Hippocampal formation (tissue), 2 donors: ENCODE measurements at regions not wholly inside any gene's neighbourhood (a gene's known extent, or its start where the extent isn't known, plus 50 kb on each side); places are given as distances from the start of the nearest gene placed in this dataset.

Source experiments
- DNase-seq, 2 donors: peaks; one replicate each; lab custom pipeline; 2025; lab: John Stamatoyannopoulos, UW

DNA sequence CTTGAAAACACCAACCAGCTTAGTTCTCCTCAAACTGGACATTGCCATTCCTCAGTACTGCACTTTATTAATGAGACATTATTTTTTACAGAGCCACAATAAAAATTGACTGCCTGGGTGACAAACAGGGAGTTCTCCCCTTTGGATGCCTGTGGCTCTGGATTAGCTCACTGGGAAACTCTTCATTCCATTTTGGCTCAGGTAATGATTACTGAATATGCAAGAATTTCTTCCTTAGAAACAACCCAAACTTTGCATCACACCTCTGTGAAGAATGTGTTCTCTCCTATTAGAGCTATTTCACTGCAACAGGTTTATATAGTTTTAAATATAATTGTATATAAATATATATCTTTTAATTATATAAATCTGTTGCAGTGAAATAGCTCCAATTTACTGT, 2065.8 kb downstream of the ARAP2 start:
- DNase-seq, result no peak

DNA sequence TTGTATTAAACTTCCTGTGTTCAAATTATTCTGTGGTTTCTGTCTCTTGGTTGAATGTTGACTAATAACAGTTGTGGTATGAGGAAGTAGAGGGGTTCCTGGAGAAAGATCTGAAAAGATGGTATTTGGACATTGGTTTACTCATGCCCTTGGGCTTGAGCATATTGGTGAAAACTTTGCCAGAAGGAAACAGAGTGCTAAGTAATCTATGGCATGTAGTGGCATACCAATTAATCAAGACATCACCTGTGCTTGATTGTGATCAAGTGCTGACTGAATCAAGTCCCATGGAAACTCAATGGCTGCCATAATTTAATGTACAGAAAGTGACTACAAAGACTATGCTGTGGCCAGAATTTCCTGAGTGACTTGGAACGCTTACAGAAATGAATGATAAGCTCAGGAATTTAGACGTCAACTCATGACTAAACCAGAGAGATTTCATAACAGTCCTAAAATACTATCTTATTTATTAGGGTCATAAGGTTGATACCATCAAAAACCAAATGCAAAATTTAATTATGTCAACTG, 2062.9 kb downstream of the ARAP2 start:
- DNase-seq, result no peak

DNA sequence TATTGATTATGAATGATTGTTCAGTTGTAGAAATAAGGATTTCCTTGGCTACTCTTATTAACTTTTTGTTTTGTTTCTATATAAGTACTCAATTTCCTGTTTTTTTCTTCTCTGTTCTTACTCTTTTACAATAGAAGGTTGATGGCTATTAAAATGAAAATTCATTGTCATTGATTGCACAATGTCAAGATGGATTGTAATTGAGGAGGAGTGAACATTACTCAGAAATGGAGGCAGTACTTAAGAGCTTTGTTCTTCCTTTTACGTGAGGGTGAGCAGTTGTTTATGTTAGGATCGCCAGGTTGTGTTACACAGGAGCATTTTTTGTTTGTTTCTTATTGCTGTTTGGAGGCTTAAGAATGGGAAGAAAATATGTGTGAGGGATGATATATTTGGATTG, 2062.4 kb downstream of the ARAP2 start:
- no peak for DNase-seq

DNA sequence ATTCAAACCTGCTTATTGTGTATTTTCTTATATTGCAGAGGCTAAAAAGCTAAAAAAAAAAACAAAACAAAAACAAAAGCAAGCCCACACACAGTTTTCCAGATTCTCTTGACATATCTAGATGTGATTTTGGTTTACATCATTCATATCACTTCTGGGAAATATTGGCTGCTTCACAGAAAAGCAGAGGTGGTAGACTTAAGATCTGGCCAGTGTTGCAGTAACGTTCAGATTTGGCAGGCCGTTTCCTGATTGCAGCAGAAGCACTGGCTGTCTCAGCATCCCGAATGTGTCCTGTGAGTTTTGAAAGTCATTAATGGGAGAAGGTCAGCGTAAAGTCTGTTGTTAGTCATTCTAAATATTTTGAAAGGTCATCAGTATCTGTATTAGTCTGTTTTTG, 2062.0 kb downstream of the ARAP2 start:
- DNase-seq, result no peak

DNA sequence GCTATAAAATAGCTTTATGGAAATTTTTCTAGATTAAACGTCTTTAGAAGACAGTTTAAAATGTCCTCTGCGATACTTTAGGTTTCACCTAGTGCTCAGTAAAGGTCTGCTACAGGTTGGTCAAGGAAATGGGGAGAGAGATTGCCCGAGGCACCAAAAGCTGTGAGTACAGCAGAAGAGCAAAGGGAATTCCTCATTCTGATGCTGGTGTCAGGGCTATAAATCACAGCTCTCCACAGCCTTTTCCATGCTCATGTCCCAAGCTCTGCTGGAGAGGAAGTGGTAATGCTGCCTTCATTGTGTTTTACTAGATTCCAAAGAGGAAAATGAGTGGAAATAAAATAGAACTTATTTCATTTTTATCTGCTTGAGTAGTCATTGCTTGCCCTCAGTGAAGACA, 2060.4 kb downstream of the ARAP2 start:
- DNase-seq, result no peak

GRCh38 chr4:34187056-34187455, 2057.3 kb downstream of the ARAP2 start:
- no peak for DNase-seq

- DNase-seq, result no peak
Observed at GRCh38 chr4:34191443-34191842, 2052.9 kb downstream of the ARAP2 start.

DNA sequence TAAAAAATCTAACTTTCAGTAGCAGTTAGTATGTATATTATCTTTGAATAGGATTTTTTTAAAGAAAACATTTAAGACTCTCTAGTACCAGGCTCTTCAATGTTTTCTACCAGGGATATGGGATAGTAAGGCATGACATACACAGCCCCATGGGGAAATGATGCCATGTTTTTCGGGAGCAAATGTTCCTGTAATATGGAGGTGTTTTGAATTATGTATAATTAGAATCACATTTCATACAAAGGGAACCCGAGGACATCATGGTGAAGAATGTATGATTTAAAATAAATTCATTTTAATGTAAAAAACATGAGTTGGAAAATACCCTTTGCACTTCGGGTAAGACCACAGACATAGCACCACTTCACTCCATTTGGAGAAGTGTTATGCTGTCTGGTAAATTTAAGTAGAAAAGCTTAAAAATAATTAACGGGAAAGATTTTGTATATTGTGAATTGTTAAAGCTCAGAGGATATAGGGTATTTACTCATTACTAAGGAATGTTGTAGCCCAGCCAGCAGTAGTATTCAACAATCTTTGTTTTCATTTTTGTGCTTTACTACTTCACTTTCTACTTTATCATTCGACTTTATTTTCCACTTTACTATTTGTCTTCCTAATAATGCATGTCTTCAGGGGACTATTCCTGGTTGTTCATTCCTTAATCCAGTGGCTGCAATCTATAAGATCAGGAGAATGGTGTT, 2050.7 kb downstream of the ARAP2 start:
- no peak for DNase-seq

GRCh38 chr4:34194585-34194984, 2049.7 kb downstream of the ARAP2 start:
- no peak for DNase-seq

DNA sequence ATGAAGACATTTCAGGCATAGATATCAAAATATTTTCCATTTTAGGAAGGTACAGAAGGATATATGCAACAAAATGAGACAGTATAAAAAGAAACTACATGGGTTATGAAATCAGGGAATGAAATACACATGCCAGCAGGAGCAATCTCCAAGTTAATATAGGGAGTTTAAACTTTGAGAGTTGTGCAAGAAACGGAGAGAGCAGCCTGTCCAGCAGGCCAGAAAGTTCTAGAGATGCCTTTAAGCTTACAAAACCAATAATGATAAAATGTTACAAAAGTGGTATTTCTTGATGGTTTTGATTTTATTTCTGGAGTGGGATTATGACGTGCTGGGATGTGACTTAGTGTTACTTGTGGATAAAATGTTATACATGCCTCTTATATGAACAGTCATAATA, 2047.9 kb downstream of the ARAP2 start:
- no peak for DNase-seq

DNA sequence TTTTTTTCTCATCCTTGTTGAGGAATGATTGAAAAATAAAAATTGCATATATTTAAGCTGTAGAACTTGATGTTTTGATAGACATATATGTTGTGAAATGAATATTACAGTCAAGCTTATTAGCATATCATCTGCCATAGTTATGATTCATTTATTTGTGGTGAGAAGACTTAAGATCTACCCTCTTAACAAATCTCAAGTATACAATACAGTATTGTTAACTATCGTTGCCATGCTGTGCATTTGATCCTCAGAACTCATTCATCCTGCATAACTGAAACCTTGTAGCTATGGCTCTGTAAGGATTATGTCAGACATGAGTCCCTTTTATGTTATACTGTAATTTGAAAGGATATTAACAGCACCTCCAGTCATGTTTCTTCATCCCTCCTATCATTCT, 2045.3 kb downstream of the ARAP2 start:
- no peak for DNase-seq

DNA sequence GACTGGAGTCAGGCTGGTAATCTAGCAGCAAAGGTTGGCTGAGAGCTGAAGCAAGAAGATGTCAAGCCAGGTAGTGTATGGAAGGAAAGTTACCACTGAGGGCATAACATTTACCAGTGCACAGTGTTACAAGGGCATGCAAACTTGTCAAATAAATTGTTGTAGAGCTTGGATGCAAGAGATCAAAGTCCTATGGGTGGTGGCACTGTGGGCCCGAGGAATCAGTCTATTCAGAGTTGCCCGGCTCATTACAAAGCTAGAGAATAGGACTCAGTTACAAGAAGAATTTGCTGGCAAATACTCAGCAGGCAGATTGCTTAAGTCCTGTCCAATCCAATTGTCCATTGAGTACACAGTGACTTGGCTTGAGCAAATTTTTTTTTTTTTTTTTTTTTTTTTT, 2043.8 kb downstream of the ARAP2 start:
- DNase-seq, result no peak

DNA sequence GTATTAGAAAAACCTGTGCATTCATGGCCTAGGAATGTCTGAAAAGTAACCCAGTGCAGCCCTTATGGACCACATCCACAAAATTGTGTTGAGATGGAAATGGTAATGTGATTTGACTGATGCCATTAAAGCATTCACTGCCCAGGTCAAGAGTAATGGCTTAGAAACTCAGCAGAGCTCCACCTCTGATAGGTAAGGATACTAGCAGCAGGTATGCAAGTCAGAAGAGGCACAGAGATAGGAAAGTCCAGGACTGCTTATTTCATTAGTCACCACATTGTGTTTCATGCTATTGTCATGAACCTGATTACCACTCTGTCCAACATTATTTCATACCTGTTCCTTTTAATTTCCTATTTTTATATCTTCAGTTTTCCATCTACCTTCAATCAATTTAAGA, 2042.2 kb downstream of the ARAP2 start:
- DNase-seq, result no peak

DNA sequence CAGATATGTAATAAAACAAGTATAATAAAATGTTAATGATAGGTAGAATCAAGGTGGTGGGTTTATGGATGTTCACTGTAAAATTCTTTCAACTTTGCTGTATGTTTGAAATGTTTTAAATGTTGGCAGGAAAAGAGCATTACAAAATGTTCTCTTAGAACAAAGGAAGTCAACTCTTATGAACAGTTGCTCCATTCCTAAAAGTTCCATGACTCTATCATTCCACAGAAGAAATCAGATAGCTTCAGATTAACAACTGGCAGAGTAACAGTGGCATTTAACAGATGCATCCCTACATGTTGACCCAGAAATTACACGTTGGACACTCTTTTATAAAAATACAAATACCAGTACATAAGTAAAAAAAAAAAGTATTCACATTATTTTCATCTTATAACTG, 2023.7 kb downstream of the ARAP2 start:
- no peak for DNase-seq

DNA sequence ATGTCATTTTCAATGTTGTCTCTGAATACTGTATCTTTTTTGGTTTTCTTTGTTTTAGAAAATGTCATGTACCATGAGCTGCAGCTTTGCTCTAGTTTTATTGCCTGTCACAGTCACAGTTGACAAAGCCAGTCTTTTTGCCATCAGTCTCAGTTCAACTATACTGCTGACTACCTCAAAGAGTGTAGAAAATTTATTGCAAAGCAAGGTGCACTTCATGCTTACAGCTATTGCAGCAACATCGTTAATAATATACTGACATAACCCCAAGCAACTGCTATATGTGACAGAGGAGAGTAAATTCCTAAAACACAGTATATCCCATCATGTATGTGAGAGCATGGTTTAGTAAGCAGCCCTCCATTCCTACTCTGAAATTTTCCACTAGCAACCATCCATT, 2022.3 kb downstream of the ARAP2 start:
- DNase-seq, result no peak

GRCh38 chr4:34236118-34236517, 2008.2 kb downstream of the ARAP2 start:
- no peak for DNase-seq

GRCh38 chr4:34245276-34245675, 1999.0 kb downstream of the ARAP2 start:
- DNase-seq, result no peak

DNA sequence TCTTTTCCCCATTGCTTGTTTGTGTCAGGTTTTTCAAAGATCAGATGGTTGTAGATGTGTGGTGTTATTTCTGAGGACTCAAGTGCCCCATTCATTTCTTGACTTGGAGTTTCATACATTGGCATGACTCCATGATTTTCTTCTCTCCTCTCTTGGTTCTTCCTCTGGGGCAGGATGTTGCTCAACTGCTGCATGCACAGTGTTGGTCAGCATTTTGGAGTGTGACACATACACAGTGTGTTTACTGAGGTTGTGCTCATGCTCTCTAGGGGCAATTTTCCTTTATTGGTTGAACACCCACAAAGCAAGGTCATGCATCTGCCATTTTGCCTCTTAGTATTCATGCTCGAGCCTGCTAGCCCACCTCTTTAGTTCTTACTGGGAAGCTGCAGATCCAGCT, 1993.8 kb downstream of the ARAP2 start:
- no peak for DNase-seq

- DNase-seq, result no peak
Observed at GRCh38 chr4:34253239-34253638, 1991.1 kb downstream of the ARAP2 start.

DNA sequence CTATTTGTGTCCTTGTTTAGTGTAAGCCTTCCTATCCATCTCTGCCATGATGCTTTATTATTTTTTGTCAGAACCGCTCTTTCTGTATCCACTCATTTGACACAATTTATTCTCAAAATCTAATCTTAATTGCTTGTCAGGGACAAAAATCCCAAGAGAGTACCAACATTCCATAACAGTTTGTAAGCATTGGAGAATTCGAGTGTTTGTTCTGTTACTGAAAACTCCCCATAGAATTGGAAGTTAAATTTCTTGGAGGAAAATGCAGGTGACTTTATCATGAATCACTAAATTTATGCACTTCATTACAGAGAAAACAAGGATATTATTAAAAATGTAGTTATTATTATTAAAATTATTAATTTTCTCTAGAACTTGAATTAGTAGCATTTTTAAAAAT, 1986.1 kb downstream of the ARAP2 start:
- no peak for DNase-seq

DNA sequence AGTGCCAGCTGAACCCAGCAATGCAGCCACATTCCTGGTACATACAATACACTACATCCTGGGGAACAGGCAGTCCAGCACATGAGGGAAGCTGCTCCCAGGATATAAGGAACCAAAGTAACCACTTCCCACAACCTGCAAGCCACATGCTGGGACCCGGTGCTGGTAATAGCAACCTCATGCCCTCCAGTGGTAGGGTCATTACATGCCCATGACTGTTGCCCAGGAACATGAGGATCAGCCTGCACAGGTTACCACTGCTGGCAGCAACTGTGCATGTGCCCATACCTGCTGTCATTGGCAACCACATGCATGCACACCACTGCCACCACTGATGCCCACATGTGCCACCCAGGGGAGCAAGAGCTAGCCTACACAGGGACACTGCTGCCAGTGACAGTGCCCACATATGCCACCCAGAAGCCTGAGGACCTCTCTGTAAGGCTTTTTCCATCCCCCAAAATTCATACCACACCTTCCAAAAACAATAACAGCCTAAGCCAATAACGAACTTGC, 1982.5 kb downstream of the ARAP2 start:
- no peak for DNase-seq

DNA sequence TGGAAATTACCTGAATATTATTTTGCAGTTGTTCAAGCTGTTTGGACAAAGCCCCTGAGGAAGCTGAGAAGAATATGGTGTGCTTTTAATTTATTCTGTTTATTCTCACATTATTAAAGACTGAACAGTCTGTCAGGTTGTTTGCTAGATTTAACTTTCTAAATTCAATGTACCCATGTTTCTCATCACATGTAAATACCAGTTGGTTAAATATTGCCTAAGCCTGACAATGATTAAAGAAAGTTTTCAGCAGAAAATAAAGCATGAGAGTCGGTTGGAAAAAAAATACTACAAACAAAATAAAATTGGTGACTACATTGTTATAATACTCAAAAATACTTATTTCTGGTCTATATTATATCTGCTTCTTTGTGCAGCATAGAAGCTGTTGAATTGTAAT, 1974.7 kb downstream of the ARAP2 start:
- DNase-seq, result no peak

- no peak for DNase-seq
Observed at GRCh38 chr4:34271479-34272355, 1972.6 kb downstream of the ARAP2 start.
